PC-9 (cell line): ENCODE measurements at regions not wholly inside any gene's neighbourhood (a gene's known extent, or its start where the extent isn't known, plus 50 kb on each side); places are given as distances from the start of the nearest gene placed in this dataset.
A peak's percentile ranks its signal among the peaks of the same experiment; 100 is the strongest.
"Not testable (repeated sequence)": the region's sequence is repeated elsewhere in the genome, so short reads cannot be mapped to it uniquely, and the experiment has no call there.

Experiments used
- BruUV-seq: library from RNA; stranded (reverse); fragments of 400-500 nt; replicated peaks from 2 replicates; lab custom pipeline; 2021; lab: Mats Ljungman, UMichigan
- CTCF ChIA-PET: fragments of 300-600 bp; sonication (Branson Sonifier 250); formaldehyde crosslinking; loops from one replicate; lab custom pipeline; 2022; ENCODE audit warnings: antibody characterized with exemption; lab: Charles Lee
- POLR2A ChIA-PET: fragments of 300-600 bp; sonication (Branson Sonifier 250); formaldehyde crosslinking; loops from one replicate; lab custom pipeline; 2022; ENCODE audit warnings: antibody characterized with exemption; ENCODE audit not compliant: unreplicated experiment; lab: Charles Lee
- DNase-seq, 2 experiments: peaks; one replicate each; pipeline versions ENCODE4 v3.0.0 to v3.0.0-alpha.2; 2015 to 2022; ENCODE audit warnings: mixed read lengths in 1 of 2
- H2AFZ ChIP-seq: fragments of 200-600 bp; sonication (generic); 2 replicates; pipeline ENCODE4 v1.8.1; 2017; ENCODE audit warnings: antibody characterized with exemption
- H3F3A ChIP-seq: fragments of 200-600 bp; sonication (generic); 2 replicates; pipeline ENCODE4 v1.8.1; 2017; ENCODE audit warnings: antibody characterized with exemption, mild to moderate bottlenecking, low read depth; ENCODE audit not compliant: insufficient read depth
- H3K27ac ChIP-seq: fragments of 200-600 bp; sonication (generic); 2 replicates; pipeline ENCODE4 v1.6.1; 2016; ENCODE audit warnings: mixed run types
- H3K27me3 ChIP-seq: fragments of 200-600 bp; sonication (generic); 2 replicates; pipeline ENCODE4 v1.6.1; 2016; ENCODE audit warnings: low read depth, mixed run types; ENCODE audit not compliant: insufficient read depth
- H3K36me3 ChIP-seq: fragments of 200-600 bp; sonication (generic); 2 replicates; pipeline ENCODE4 v1.6.1; 2016; ENCODE audit warnings: low read depth, mixed run types
- H3K4me1 ChIP-seq: fragments of 200-600 bp; sonication (generic); replicated peaks from 2 replicates; pipeline ENCODE4 v1.6.1; 2016; ENCODE audit warnings: mixed run types; ENCODE audit not compliant: insufficient read depth
- H3K4me2 ChIP-seq: fragments of 200-600 bp; sonication (generic); 2 replicates; pipeline ENCODE4 v1.6.1; 2017; ENCODE audit warnings: mixed run types
- H3K4me3 ChIP-seq: fragments of 200-600 bp; sonication (generic); 2 replicates; pipeline ENCODE4 v1.6.1; 2016; ENCODE audit warnings: mixed run types
- H3K79me2 ChIP-seq: fragments of 200-600 bp; sonication (generic); 2 replicates; pipeline ENCODE4 v1.6.1; 2017; ENCODE audit warnings: low read depth, mixed run types
- H3K9me2 ChIP-seq: fragments of 200-600 bp; sonication (generic); 2 replicates; pipeline ENCODE4 v1.8.1; 2017; ENCODE audit warnings: mild to moderate bottlenecking; ENCODE audit not compliant: insufficient read depth
- H3K9me3 ChIP-seq: fragments of 200-600 bp; sonication (generic); 2 replicates; pipeline ENCODE4 v1.8.1; 2016; ENCODE audit warnings: low read depth; ENCODE audit not compliant: insufficient read depth
- H4K20me1 ChIP-seq: fragments of 200-600 bp; sonication (generic); 2 replicates; pipeline ENCODE4 v1.8.1; 2017; ENCODE audit not compliant: insufficient read depth
- EZH2 ChIP-seq: fragments of 200-600 bp; sonication (generic); IDR thresholded peaks from 2 replicates; pipeline ENCODE4 v1.8.0; 2017; ENCODE audit warnings: antibody characterized with exemption, low read depth
- intact Hi-C: fragments of 100-400 bp; cut with micrococcal nuclease; formaldehyde crosslinking; loops from one replicate; pipeline ENCODE4 v1.10.0; 2022; ENCODE audit not compliant: unreplicated experiment
- TF ChIP-seq, protein P1 (sequence below): fragments of 200-600 bp; sonication (generic); conservative IDR thresholded peaks from 2 replicates; pipeline ENCODE4 v1.6.1; 2017; ENCODE audit warnings: mixed run types, antibody characterized with exemption, mild to moderate bottlenecking, moderate library complexity

DNA sequence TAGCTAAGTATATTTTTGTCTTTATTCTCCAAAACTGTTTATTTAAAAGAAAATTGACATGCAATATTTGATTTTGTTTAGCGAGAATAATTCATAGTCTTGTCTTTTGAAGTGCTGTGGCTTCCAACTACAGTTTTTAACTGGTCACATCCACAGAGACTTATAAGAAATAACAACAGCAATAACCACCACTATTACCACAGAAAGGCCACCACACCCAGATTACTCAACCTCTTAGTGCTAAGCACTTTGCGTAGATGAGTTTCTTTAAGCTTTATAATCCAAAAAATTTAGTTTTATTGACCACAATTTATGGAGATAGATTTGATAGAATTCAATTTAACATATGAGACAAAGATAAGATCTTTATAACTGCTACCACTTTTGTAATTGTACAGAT, 468.4 kb upstream of the UBE2E2 start:
- ChIA-PET POLR2A (no interaction called here), CTCF (no interaction called here)
- Histone ChIP-seq H3K9me3 (no peaks in the 10 kb centered on the region; the same call in 1 of the 2 replicates), H3K36me3 (no peaks in the 10 kb centered on the region), H2AFZ (no peak overlapping the region), H3K4me3 (no peak overlapping the region), H3K79me2 (no peaks in the 10 kb centered on the region), H3F3A (no peaks in the 10 kb centered on the region), H3K27me3 (no peaks in the 10 kb centered on the region), H3K4me1 (peaks cover 14% of the 10 kb centered on the region), H3K27ac (no peak overlapping the region), H3K9me2 (no peaks in the 10 kb centered on the region), H3K4me2 (no peak overlapping the region), H4K20me1 (no peaks in the 10 kb centered on the region)
- no peak for DNase-seq
- no TSS peak for BruUV-seq
- intact Hi-C loops = no loop called here
- no peak for TF ChIP-seq EZH2
- TF ChIP-seq, protein P1, sequence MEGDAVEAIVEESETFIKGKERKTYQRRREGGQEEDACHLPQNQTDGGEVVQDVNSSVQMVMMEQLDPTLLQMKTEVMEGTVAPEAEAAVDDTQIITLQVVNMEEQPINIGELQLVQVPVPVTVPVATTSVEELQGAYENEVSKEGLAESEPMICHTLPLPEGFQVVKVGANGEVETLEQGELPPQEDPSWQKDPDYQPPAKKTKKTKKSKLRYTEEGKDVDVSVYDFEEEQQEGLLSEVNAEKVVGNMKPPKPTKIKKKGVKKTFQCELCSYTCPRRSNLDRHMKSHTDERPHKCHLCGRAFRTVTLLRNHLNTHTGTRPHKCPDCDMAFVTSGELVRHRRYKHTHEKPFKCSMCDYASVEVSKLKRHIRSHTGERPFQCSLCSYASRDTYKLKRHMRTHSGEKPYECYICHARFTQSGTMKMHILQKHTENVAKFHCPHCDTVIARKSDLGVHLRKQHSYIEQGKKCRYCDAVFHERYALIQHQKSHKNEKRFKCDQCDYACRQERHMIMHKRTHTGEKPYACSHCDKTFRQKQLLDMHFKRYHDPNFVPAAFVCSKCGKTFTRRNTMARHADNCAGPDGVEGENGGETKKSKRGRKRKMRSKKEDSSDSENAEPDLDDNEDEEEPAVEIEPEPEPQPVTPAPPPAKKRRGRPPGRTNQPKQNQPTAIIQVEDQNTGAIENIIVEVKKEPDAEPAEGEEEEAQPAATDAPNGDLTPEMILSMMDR = no peak

DNA sequence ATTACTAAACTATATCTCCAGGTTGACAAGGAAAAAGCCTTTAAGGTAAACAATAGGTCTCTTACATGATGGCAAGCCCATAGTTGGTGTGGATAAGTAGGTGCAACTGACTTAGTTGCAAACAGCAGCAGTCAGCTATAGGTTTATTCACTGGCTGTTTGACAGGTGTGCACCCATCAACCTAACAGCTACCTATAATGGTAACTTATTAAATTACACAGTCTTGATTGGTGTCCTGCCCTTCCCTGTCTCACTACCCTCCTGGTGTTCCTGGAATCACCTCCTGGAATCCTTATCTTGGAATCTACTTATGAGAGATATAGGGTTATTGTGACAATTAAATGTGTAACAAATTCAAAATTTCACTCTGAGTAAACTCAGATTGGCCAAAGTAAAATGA, 467.8 kb upstream of the UBE2E2 start:
- H2AFZ ChIP-seq = no peak overlapping the region

DNA sequence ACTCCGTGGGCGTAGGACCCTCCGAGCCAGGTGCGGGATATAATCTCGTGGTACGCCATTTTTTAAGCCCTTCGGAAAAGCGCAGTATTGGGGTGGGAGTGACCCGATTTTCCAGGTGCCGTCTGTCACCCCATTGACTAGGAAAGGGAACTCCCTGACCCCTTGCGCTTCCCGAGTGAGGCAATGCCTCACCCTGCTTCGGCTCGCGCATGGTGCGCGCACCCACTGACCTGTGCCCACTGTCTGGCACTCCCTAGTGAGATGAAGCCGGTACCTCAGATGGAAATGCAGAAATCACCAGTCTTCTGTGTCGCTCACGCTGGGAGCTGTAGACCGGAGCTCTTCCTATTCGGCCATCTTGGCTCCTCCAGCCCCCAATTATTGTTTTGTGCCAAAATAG, 459.7 kb upstream of the UBE2E2 start:
- Histone ChIP-seq H3K4me2 (peak overlapping the region; percentile 79), H2AFZ (peak overlapping the region; percentile 90), H3K4me3 (peak overlapping the region; percentile 68)
- CTCF ChIA-PET, H3K36me3 ChIP-seq, H3K9me3 ChIP-seq, H3K4me1 ChIP-seq, H4K20me1 ChIP-seq, H3K9me2 ChIP-seq, H3K27ac ChIP-seq, intact Hi-C loops, BruUV-seq, H3K27me3 ChIP-seq, H3K79me2 ChIP-seq, H3F3A ChIP-seq: not testable (repeated sequence)
- DNase-seq = peak in 1 of 2 experiments; percentile 25
- POLR2A ChIA-PET = interaction anchor here (0.6 kb wide), 2 partner anchors 19 to 175 kb away, joined by 4 to 5 read pairs; no protein-coding TSS in a partner anchor

More for the DNA sequence above, 467.8 kb upstream of the UBE2E2 start:
- H3K27ac ChIP-seq = no peak overlapping the region
- DNase-seq = no peak
- ChIA-PET CTCF (no interaction called here), POLR2A (no interaction called here)
- H3K79me2 ChIP-seq = no peaks in the 10 kb centered on the region
- no peak overlapping the region for H3K4me2 ChIP-seq
- H4K20me1 ChIP-seq = no peaks in the 10 kb centered on the region
- TF ChIP-seq EZH2 = no peak
- TF ChIP-seq, protein P1 = no peak
- no peaks in the 10 kb centered on the region; the same call in 1 of the 2 replicates for H3K9me3 ChIP-seq
- H3K4me3 ChIP-seq = no peak overlapping the region
- H3F3A ChIP-seq = no peaks in the 10 kb centered on the region
- H3K27me3 ChIP-seq = no peaks in the 10 kb centered on the region
- intact Hi-C loops = no loop called here
- no TSS peak for BruUV-seq
- H3K36me3 ChIP-seq = no peaks in the 10 kb centered on the region
- no peaks in the 10 kb centered on the region for H3K9me2 ChIP-seq
- peaks cover 11% of the 10 kb centered on the region for H3K4me1 ChIP-seq

DNA sequence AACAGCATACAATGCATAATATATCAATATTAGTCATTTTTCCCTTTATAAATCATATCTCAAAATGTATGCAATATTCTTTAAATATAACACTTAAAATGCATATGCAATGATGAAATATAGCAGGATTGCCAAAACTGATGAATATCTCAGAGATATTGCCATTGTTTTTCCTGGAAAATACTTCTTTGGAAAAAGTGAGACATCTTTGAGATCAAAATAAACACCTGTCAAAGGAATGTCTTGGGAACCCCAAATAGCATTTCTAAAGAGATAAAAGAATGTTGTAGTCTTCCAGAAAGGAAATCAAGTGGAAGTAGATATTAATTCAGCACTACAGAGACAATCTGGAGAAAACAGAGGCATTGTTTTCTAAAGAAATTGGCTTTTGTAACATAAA, 457.8 kb upstream of the UBE2E2 start:
- Histone ChIP-seq H3K9me2 (no peaks in the 10 kb centered on the region), H3K4me3 (no peak overlapping the region), H2AFZ (no peak overlapping the region), H3K4me1 (no peaks in the 10 kb centered on the region; the same call in 1 of the 2 replicates), H3K79me2 (no peaks in the 10 kb centered on the region), H3K4me2 (no peak overlapping the region), H3K27me3 (no peaks in the 10 kb centered on the region), H3K27ac (no peak overlapping the region), H3K36me3 (no peaks in the 10 kb centered on the region), H3F3A (no peaks in the 10 kb centered on the region), H3K9me3 (no peaks in the 10 kb centered on the region), H4K20me1 (no peaks in the 10 kb centered on the region)
- POLR2A ChIA-PET = no interaction called here
- CTCF ChIA-PET = no interaction called here
- intact Hi-C loops = no loop called here
- TF ChIP-seq, protein P1 = no peak
- TF ChIP-seq EZH2 = no peak
- BruUV-seq = no TSS peak
- no peak for DNase-seq
